CD4-positive, alpha-beta T cell (primary cell): ENCODE measurements at regions not wholly inside any gene's neighbourhood (a gene's known extent, or its start where the extent isn't known, plus 50 kb on each side); places are given as distances from the start of the nearest gene placed in this dataset.

Experiments used
- ATAC-seq: fragments of 200-7000 bp; cut with Tn5 transposase; one replicate; pipeline ENCODE4 v1.10.0; 2022; ENCODE audit warnings: mild to moderate bottlenecking; ENCODE audit not compliant: poor library complexity
- CTCF ChIA-PET: fragments of 350-600 bp; sonication (Branson Sonifier 250); formaldehyde crosslinking; loops from one replicate; lab custom pipeline; 2021; ENCODE audit warnings: antibody characterized with exemption, inconsistent platforms; lab: Charles Lee
- POLR2A ChIA-PET: fragments of 350-600 bp; sonication (Branson Sonifier 250); formaldehyde crosslinking; loops from one replicate; lab custom pipeline; 2021; ENCODE audit warnings: antibody characterized with exemption, inconsistent platforms; lab: Charles Lee
- DNase-seq, 14 experiments: peaks; one replicate each; pipeline ENCODE4 v3.0.0-alpha.2; 2013 to 2020; ENCODE audit warnings: mixed read lengths in 2 of 14
- H3K27ac ChIP-seq, 2 donors: one replicate each; pipeline versions ENCODE4 v1.5.1 to v1.7.0; 2013; ENCODE audit warnings: low read length in 2 of 2, low read depth in 1 of 2, mild to moderate bottlenecking in 1 of 2
- H3K27me3 ChIP-seq, 2 experiments: 1 replicate in 1 of 2; 2 replicates in 1 of 2; pipeline versions ENCODE4 v1.6.1 to v1.7.0; 2013; ENCODE audit warnings: low read length in 2 of 2, control low read depth in 1 of 2, mild to moderate bottlenecking in 1 of 2, moderate library complexity in 1 of 2; ENCODE audit not compliant: insufficient read depth in 2 of 2, control insufficient read depth in 1 of 2
- H3K36me3 ChIP-seq: one replicate; pipeline ENCODE4 v1.6.1; 2013; ENCODE audit warnings: low read length, control low read depth; ENCODE audit not compliant: insufficient read depth
- H3K4me1 ChIP-seq: one replicate; pipeline ENCODE4 v1.6.1; 2013; ENCODE audit warnings: low read length, control low read depth; ENCODE audit not compliant: insufficient read depth
- H3K4me3 ChIP-seq: one replicate; pipeline ENCODE4 v1.5.1; 2013; ENCODE audit warnings: mild to moderate bottlenecking, low read length, moderate library complexity
- H3K9me3 ChIP-seq, 2 experiments: 1 replicate in 1 of 2; 2 replicates in 1 of 2; pipeline versions ENCODE4 v1.6.1 to v1.7.0; 2013; ENCODE audit warnings: low read length in 2 of 2, mild to moderate bottlenecking in 2 of 2, control low read depth in 1 of 2, moderate library complexity in 1 of 2; ENCODE audit not compliant: control insufficient read depth in 1 of 2, insufficient read depth in 1 of 2
- H3K27ac Mint-ChIP-seq: one replicate; pipeline ENCODE4 v1.8.0; 2020; ENCODE audit warnings: mixed read lengths
- H3K27me3 Mint-ChIP-seq: one replicate; pipeline ENCODE4 v1.8.0; 2021; ENCODE audit warnings: mixed read lengths
- H3K36me3 Mint-ChIP-seq: one replicate; pipeline ENCODE4 v1.8.0; 2021; ENCODE audit warnings: low read depth, mixed read lengths
- H3K4me1 Mint-ChIP-seq: one replicate; pipeline ENCODE4 v1.8.0; 2021; ENCODE audit warnings: low read depth, mixed read lengths
- H3K4me3 Mint-ChIP-seq: one replicate; pipeline ENCODE4 v1.8.0; 2020; ENCODE audit warnings: mild to moderate bottlenecking, mixed read lengths
- H3K9me3 Mint-ChIP-seq: one replicate; pipeline ENCODE4 v1.8.0; 2020; ENCODE audit warnings: mixed read lengths
- intact Hi-C, 2 experiments: fragments of 100-400 bp; cut with DNase I in 1 of 2; cut with micrococcal nuclease in 1 of 2; formaldehyde crosslinking; loops; one replicate each; pipeline versions ENCODE4 v1.15.1 to v1.9.0; 2023 to 2025; cut with DNase I, micrococcal nuclease
- TF ChIP-seq, protein P1 (sequence below): fragments of 200-600 bp; IDR thresholded peaks from one replicate; pipeline ENCODE4 v1.8.0; 2022; ENCODE audit warnings: antibody characterized with exemption, mild to moderate bottlenecking

DNA sequence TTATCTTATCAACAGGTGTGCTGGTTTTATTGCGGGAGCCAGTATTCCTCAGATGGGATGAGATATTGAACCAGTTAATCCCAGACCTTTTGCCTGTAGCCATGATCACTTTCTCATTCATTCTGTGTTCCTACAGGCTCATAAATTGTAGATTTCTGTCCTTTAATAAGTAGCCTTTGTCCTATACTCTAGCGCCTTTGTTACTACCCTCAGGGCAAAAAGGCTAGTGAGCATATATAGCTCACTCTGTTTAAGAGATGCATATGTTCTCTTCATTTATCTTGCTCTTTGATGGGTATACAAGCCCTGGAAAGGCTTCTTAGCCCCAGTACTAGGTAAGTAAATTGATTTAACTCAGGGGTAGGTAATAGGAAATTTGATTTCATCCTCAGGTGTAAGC, 95.1 kb downstream of the OXSM start:
- ATAC-seq = no peak
- CTCF ChIA-PET = no interaction called here
- POLR2A ChIA-PET = no interaction called here
- Mint-ChIP-seq H3K9me3 (no peaks in the 10 kb centered on the region), H3K27ac (no peak overlapping the region), H3K4me1 (no peaks in the 10 kb centered on the region), H3K27me3 (peaks cover 10% of the 10 kb centered on the region), H3K4me3 (no peak overlapping the region), H3K36me3 (no peaks in the 10 kb centered on the region)
- no peaks in the 10 kb centered on the region for H3K36me3 ChIP-seq
- TF ChIP-seq, protein P1, sequence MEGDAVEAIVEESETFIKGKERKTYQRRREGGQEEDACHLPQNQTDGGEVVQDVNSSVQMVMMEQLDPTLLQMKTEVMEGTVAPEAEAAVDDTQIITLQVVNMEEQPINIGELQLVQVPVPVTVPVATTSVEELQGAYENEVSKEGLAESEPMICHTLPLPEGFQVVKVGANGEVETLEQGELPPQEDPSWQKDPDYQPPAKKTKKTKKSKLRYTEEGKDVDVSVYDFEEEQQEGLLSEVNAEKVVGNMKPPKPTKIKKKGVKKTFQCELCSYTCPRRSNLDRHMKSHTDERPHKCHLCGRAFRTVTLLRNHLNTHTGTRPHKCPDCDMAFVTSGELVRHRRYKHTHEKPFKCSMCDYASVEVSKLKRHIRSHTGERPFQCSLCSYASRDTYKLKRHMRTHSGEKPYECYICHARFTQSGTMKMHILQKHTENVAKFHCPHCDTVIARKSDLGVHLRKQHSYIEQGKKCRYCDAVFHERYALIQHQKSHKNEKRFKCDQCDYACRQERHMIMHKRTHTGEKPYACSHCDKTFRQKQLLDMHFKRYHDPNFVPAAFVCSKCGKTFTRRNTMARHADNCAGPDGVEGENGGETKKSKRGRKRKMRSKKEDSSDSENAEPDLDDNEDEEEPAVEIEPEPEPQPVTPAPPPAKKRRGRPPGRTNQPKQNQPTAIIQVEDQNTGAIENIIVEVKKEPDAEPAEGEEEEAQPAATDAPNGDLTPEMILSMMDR = no peak
- H3K9me3 ChIP-seq = no peaks in the 10 kb centered on the region
- no peaks in the 10 kb centered on the region for H3K4me1 ChIP-seq
- H3K27ac ChIP-seq = no peak overlapping the region
- H3K4me3 ChIP-seq = no peak overlapping the region
- H3K27me3 ChIP-seq = peaks cover 0 to 4% of the 10 kb centered on the region in 2 experiments
- no peak for DNase-seq
- intact Hi-C loops = no loop called here

GRCh38 chr3:25885544-25885943, 95.7 kb downstream of the OXSM start:
- H3K36me3 ChIP-seq = no peaks in the 10 kb centered on the region
- no peak for ATAC-seq
- no peaks in the 10 kb centered on the region for H3K4me1 ChIP-seq
- H3K27ac ChIP-seq = no peak overlapping the region
- H3K4me3 Mint-ChIP-seq = no peak overlapping the region
- intact Hi-C loops = no loop called here
- no peaks in the 10 kb centered on the region for H3K36me3 Mint-ChIP-seq
- TF ChIP-seq, protein P1 = no peak
- no peaks in the 10 kb centered on the region for H3K9me3 ChIP-seq
- no peak overlapping the region for H3K4me3 ChIP-seq
- peaks cover 0 to 4% of the 10 kb centered on the region in 2 experiments for H3K27me3 ChIP-seq
- no peak overlapping the region for H3K27ac Mint-ChIP-seq
- no peaks in the 10 kb centered on the region for H3K4me1 Mint-ChIP-seq
- H3K9me3 Mint-ChIP-seq = no peaks in the 10 kb centered on the region
- peaks cover 10% of the 10 kb centered on the region for H3K27me3 Mint-ChIP-seq
- CTCF ChIA-PET = no interaction called here
- DNase-seq = no peak
- POLR2A ChIA-PET = no interaction called here

DNA sequence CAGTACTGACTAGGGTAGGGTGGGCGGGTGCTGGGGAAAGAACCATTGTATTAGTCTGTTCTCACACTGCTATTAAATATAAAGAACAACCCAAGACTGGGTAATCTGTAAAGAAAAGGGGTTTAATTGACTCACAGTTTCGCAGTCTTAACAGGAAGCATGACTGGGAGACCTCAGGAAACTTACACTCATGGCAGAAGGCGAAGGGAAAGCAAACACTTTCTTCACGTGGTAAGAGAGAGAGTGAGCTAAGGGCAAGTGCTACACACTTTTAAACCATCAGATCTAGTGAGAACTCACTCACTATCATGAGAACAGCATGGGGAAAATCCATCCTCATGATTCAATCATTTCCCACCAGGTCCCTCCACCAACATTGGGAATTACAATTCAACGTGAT, 98.0 kb downstream of the OXSM start:
- Mint-ChIP-seq H3K4me1 (no peaks in the 10 kb centered on the region), H3K36me3 (no peaks in the 10 kb centered on the region), H3K27ac (no peak overlapping the region), H3K9me3 (no peaks in the 10 kb centered on the region), H3K4me3 (no peak overlapping the region), H3K27me3 (peaks cover 10% of the 10 kb centered on the region)
- H3K4me1 ChIP-seq = no peaks in the 10 kb centered on the region
- TF ChIP-seq, protein P1 = no peak
- intact Hi-C loops = no loop called here
- DNase-seq (no peak), ATAC-seq (no peak)
- H3K27ac ChIP-seq = no peak overlapping the region
- H3K4me3 ChIP-seq = no peak overlapping the region
- CTCF ChIA-PET = no interaction called here
- H3K36me3 ChIP-seq = no peaks in the 10 kb centered on the region
- no peaks in the 10 kb centered on the region for H3K9me3 ChIP-seq
- POLR2A ChIA-PET = no interaction called here
- H3K27me3 ChIP-seq = peaks cover 0 to 4% of the 10 kb centered on the region in 2 experiments
